K562 (cell line): ENCODE measurements at regions not wholly inside any gene's neighbourhood (a gene's known extent, or its start where the extent isn't known, plus 50 kb on each side); places are given as distances from the start of the nearest gene placed in this dataset.

Experiments
- ATAC-seq: fragments of 200-7000 bp; cut with Tn5 transposase; 3 replicates; pipeline ENCODE4 v1.9.1; 2020; ENCODE audit warnings: moderate library complexity
- BruUV-seq: library from RNA; stranded (reverse); fragments of 400-500 nt; replicated peaks from 2 replicates; lab custom pipeline; 2021; lab: Mats Ljungman, UMichigan
- CTCF ChIA-PET: fragments of 300-600 bp; formaldehyde crosslinking; extraction: SDS; loops from one replicate; lab custom pipeline; 2021; ENCODE audit warnings: low intra/inter-chr PET ratio; lab: Yijun Ruan, JAX
- POLR2A ChIA-PET: fragments of 300-600, 350-650 bp; sonication (Branson Sonifier 250); formaldehyde crosslinking; extraction: SDS; loops from one replicate; lab custom pipeline; 2021; ENCODE audit warnings: antibody characterized with exemption, inconsistent platforms; lab: Yijun Ruan, JAX
- DNase-seq, 4 experiments: peaks; one replicate each; pipeline versions ENCODE4 v3.0.0 to v3.0.0-alpha.2; 2011 to 2018; ENCODE audit warnings: low spot score in 3 of 4, mixed read lengths in 3 of 4; ENCODE audit errors: extremely low read depth in 1 of 4
- FAIRE-seq: peaks from 2 replicates; lab custom pipeline; 2011; peaks lifted over from hg19 to GRCh38; lab: Jason Lieb, UNC
- H2AFZ ChIP-seq: 2 replicates; pipeline ENCODE4 v1.6.0; 2011; ENCODE audit warnings: low read depth, low read length, control low read depth, inconsistent platforms
- H3K27ac ChIP-seq: fragments of 200-600 bp; 3 replicates; pipeline ENCODE4 v1.8.0; 2011; ENCODE audit warnings: low read depth, mild to moderate bottlenecking, control low read depth, inconsistent platforms, low read length, moderate library complexity, mixed read lengths; ENCODE audit errors: extremely low read depth
- H3K27me3 ChIP-seq, 2 experiments: fragments of 300-600 bp in 1 of 2; 2 replicates in 1 of 2; 3 replicates in 1 of 2; pipeline versions ENCODE4 v1.6.0 to v1.8.0; 2011; ENCODE audit warnings: inconsistent platforms in 2 of 2, low read length in 2 of 2, mild to moderate bottlenecking in 1 of 2, mixed read lengths in 1 of 2, moderate library complexity in 1 of 2; ENCODE audit not compliant: control insufficient read depth in 2 of 2, insufficient read depth in 2 of 2
- H3K36me3 ChIP-seq: fragments of 300-600 bp; 3 replicates; pipeline ENCODE4 v1.8.0; 2011; ENCODE audit warnings: mild to moderate bottlenecking, low read length, inconsistent platforms; ENCODE audit not compliant: control insufficient read depth, insufficient read depth
- H3K4me1 ChIP-seq, 2 experiments: fragments of 200-600 bp in 1 of 2; replicated peaks in 1 of 2; 2 replicates in 1 of 2; 3 replicates in 1 of 2; pipeline versions ENCODE4 v1.5.1 to v1.8.0; 2011; ENCODE audit warnings: inconsistent platforms in 2 of 2, low read length in 2 of 2, mild to moderate bottlenecking in 1 of 2, mixed read lengths in 1 of 2, moderate library complexity in 1 of 2; ENCODE audit not compliant: control insufficient read depth in 2 of 2, insufficient read depth in 2 of 2
- H3K4me2 ChIP-seq: 2 replicates; pipeline ENCODE4 v1.6.1; 2011; ENCODE audit warnings: low read length, control low read depth, inconsistent platforms, mixed read lengths; ENCODE audit not compliant: insufficient read depth
- H3K4me3 ChIP-seq: fragments of 200-600 bp; sonication (generic), shearing (Covaris generic); 2 replicates; pipeline ENCODE4 v1.5.1; 2016; ENCODE audit warnings: control low read depth, inconsistent platforms
- H3K79me2 ChIP-seq: fragments of 200-600 bp; 3 replicates; pipeline ENCODE4 v1.8.0; 2011; ENCODE audit warnings: low read length, inconsistent platforms; ENCODE audit not compliant: control insufficient read depth, insufficient read depth
- H3K9ac ChIP-seq, 2 experiments: 2 replicates each; pipeline versions ENCODE4 v1.6.0 to v1.6.1; 2011; ENCODE audit warnings: low read depth in 2 of 2, low read length in 2 of 2, control low read depth in 1 of 2, inconsistent platforms in 1 of 2, mild to moderate bottlenecking in 1 of 2, mixed read lengths in 1 of 2; ENCODE audit not compliant: insufficient read depth in 1 of 2
- H3K9me1 ChIP-seq: one replicate; pipeline ENCODE4 v1.6.0; 2011; ENCODE audit warnings: inconsistent platforms, mild to moderate bottlenecking, low read length, moderate library complexity; ENCODE audit not compliant: control insufficient read depth, insufficient read depth
- H3K9me3 ChIP-seq: replicated peaks from 2 replicates; pipeline ENCODE4 v1.5.1; 2011; ENCODE audit warnings: low read depth, low read length, inconsistent platforms; ENCODE audit not compliant: control insufficient read depth, insufficient read depth
- H4K20me1 ChIP-seq: replicated peaks from 2 replicates; pipeline ENCODE4 v1.6.1; 2011; ENCODE audit warnings: low read length, inconsistent platforms, mixed read lengths; ENCODE audit not compliant: control insufficient read depth, insufficient read depth
- EP300 ChIP-seq: IDR thresholded peaks from 2 replicates; pipeline ENCODE4 v1.6.1; 2012; ENCODE audit warnings: low read length, improper control_type of control experiment
- FUS ChIP-seq: fragments of 200-400 bp; formaldehyde crosslinking; optimal IDR thresholded peaks from 2 replicates; pipeline ENCODE3; 2017; ENCODE audit warnings: low read depth, low read length
- HOMEZ ChIP-seq: fragments of 250-450 bp; sonication (Bioruptor Pico); IDR thresholded peaks from 2 replicates; pipeline ENCODE4 v1.4.0; 2020; ENCODE audit warnings: mild to moderate bottlenecking, moderate library complexity
- MTA3 ChIP-seq: fragments of 450-650 bp; formaldehyde crosslinking; IDR thresholded peaks from 2 replicates; pipeline ENCODE4 v1.6.1; 2017; ENCODE audit warnings: mild to moderate bottlenecking, borderline replicate concordance
- NR3C1 ChIP-seq: sonication (generic); formaldehyde crosslinking; IDR thresholded peaks from 2 replicates; pipeline ENCODE4 v1.8.1; 2022; ENCODE audit warnings: missing genetic modification reagents
- SIX5 ChIP-seq, 2 experiments: IDR thresholded peaks; 2 replicates each; pipeline ENCODE4 v1.6.1; 2011; ENCODE audit warnings: low read length in 2 of 2, borderline replicate concordance in 1 of 2, low read depth in 1 of 2, mild to moderate bottlenecking in 1 of 2, moderate library complexity in 1 of 2; ENCODE audit not compliant: insufficient read depth in 1 of 2
- SMAD4 ChIP-seq: fragments of 250-450 bp; sonication (Bioruptor Pico); conservative IDR thresholded peaks from 2 replicates; pipeline ENCODE4 v1.8.0; 2021; ENCODE audit warnings: inconsistent platforms, mild to moderate bottlenecking, moderate library complexity
- STAT5B ChIP-seq: fragments of 250-450 bp; sonication (Bioruptor Pico); IDR thresholded peaks from 2 replicates; pipeline ENCODE4 v1.8.0; 2021; ENCODE audit warnings: mild to moderate bottlenecking, inconsistent platforms
- TEAD1 ChIP-seq, 2 experiments: fragments of 450-650 bp in 1 of 2; sonication (generic) in 1 of 2; formaldehyde crosslinking; IDR thresholded peaks; 2 replicates each; pipeline versions ENCODE4 v1.4.0 to v1.8.0; 2020 to 2022; ENCODE audit warnings: mild to moderate bottlenecking in 2 of 2, missing genetic modification reagents in 1 of 2
- ZNF668 ChIP-seq: fragments of 250-450 bp; sonication (Bioruptor Pico); IDR thresholded peaks from 2 replicates; pipeline ENCODE4 v1.8.0; 2022; ENCODE audit warnings: mild to moderate bottlenecking, inconsistent platforms
- ZNF699 ChIP-seq: fragments of 250-450 bp; sonication (Bioruptor Pico); IDR thresholded peaks from 2 replicates; pipeline ENCODE4 v1.8.0; 2021; ENCODE audit warnings: mild to moderate bottlenecking, moderate library complexity; ENCODE audit not compliant: insufficient replicate concordance
- ZNF707 ChIP-seq: fragments of 250-450 bp; sonication (Bioruptor Pico); conservative IDR thresholded peaks from 2 replicates; pipeline ENCODE4 v1.8.0; 2022; ENCODE audit warnings: inconsistent platforms, mild to moderate bottlenecking, moderate library complexity
- WGBS: fragments of 100-300 bp; shearing (Covaris generic); methylation state at CpG from one replicate; pipeline ENCODE4 v1.1.6; 2016; ENCODE audit warnings: low coverage, mixed read lengths; ENCODE audit not compliant: insufficient coverage; ENCODE audit errors: missing lambda C conversion rate; 5-methylcytosine and 5-hydroxymethylcytosine counted together
- in situ Hi-C: fragments of 300-500 bp; cut with MboI; formaldehyde crosslinking; loops from 4 replicates; pipeline ENCODE4 v1.15.0; 2018; ENCODE audit warnings: inconsistent platforms, mixed read lengths
- intact Hi-C: fragments of 100-400 bp; cut with micrococcal nuclease; formaldehyde crosslinking; loops from 2 replicates; pipeline ENCODE4 v1.14.2; 2022

DNA sequence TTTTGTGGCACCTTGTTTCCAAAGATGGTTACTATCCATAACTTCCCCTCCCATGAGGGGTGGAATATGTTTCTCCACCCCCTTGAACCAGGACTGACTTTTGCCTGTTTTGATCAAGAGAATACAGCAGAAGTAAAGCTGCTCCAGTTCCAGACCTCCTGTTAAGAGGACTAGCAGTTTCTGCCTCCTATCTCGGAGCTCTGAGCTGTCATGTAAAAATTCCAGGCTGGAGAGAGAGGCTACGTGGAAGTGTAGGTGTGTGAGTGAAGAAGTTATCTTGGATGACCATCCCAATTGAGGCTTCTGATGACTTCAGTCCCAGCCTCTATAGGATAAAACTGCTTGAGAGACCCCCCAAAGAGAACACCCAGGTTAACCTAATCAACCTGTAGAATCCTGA is 511.7 kb upstream of the IMPG1 start:
- ChIA-PET CTCF (no interaction called here), POLR2A (no interaction called here)
- Histone ChIP-seq H3K4me1 (no peaks in the 10 kb centered on the region), H3K36me3 (no peaks in the 10 kb centered on the region), H3K27me3 (no peaks in the 10 kb centered on the region), H3K79me2 (no peaks in the 10 kb centered on the region), H3K4me2 (no peak overlapping the region), H3K4me3 (no peak overlapping the region), H3K9ac (no peak overlapping the region), H3K9me3 (no peaks in the 10 kb centered on the region), H3K27ac (no peak overlapping the region), H3K9me1 (no peaks in the 10 kb centered on the region), H4K20me1 (no peaks in the 10 kb centered on the region), H2AFZ (no peak overlapping the region)
- in situ Hi-C loops (no loop called here), intact Hi-C loops (no loop called here)
- DNase-seq = no peak
- ATAC-seq = no peak
- BruUV-seq = no TSS peak
- WGBS = 0% methylated on average over 2 of the region's 2 CpGs
- no peak for TF ChIP-seq FUS
- TF ChIP-seq MTA3 = no peak
- no peak for TF ChIP-seq STAT5B (CRISPR knock-in tag)
- no peak for FAIRE-seq

- in situ Hi-C loops = no loop called here
- no peaks in the 10 kb centered on the region for H3K4me1 ChIP-seq
- no peak for FAIRE-seq
- H3K79me2 ChIP-seq = no peaks in the 10 kb centered on the region
- no peak overlapping the region for H3K27ac ChIP-seq
- H3K9ac ChIP-seq = no peak overlapping the region
- H3K36me3 ChIP-seq = no peaks in the 10 kb centered on the region
- H3K4me2 ChIP-seq = no peak overlapping the region
- CTCF ChIA-PET = no interaction called here
- no TSS peak for BruUV-seq
- H3K9me1 ChIP-seq = no peaks in the 10 kb centered on the region
- H3K4me3 ChIP-seq = no peak overlapping the region
- intact Hi-C loops = no loop called here
- ATAC-seq = no peak
- WGBS = 0% methylated on average over 1 of the region's 1 CpG
- no peak for DNase-seq
- H2AFZ ChIP-seq = no peak overlapping the region
- TF ChIP-seq TEAD1 (CRISPR knock-in tag; IDR thresholded peaks at IDR 0.05) = no peak
- TF ChIP-seq SIX5 (IDR thresholded peaks at IDR 0.05; ENCODE audit: borderline replicate concordance in 1 of 2, insufficient read depth in 1 of 2, low read depth in 1 of 2, low read length in 2 of 2) = no peak
- TF ChIP-seq HOMEZ (CRISPR knock-in tag) = no peak
- no peak for TF ChIP-seq ZNF668 (CRISPR knock-in tag)
- TF ChIP-seq NR3C1 (CRISPR knock-in tag) = no peak
- TF ChIP-seq SMAD4 (CRISPR knock-in tag) = no peak
- no peak for TF ChIP-seq ZNF699 (CRISPR knock-in tag)
- no peak for TF ChIP-seq ZNF707 (CRISPR knock-in tag)
- no peak for TF ChIP-seq EP300
- H3K27me3 ChIP-seq = no peaks in the 10 kb centered on the region
- no peaks in the 10 kb centered on the region for H3K9me3 ChIP-seq
- POLR2A ChIA-PET = no interaction called here
- H4K20me1 ChIP-seq = no peaks in the 10 kb centered on the region
Measured at GRCh38 chr6:76578746-76579145, 506.3 kb upstream of the IMPG1 start.
